ENCODE measurements at regions not wholly inside any gene's neighbourhood (a gene's known extent, or its start where the extent isn't known, plus 50 kb on each side); places are given as distances from the start of the nearest gene placed in this dataset.

DNA sequence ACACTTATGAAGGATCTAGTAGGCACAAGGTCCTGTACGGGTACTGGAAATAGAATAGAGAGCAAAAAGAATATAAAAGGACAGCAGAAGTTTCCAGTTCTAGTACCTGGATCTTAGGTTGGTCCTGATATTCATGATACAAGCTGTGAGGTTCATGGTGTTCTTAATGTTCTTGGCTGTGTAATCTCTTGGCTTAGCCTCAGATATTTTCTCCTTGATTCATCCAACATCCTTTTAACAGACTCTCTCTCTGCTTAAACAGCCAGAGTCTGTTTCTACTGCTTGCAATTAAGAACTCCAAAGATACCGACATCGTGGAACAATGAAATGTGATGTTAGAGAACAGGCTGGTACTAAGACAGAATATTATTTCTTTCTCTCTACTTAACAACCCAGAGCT is 49.9 kb downstream of the CNTN3 start:
- DNase-seq: no peak

DNA sequence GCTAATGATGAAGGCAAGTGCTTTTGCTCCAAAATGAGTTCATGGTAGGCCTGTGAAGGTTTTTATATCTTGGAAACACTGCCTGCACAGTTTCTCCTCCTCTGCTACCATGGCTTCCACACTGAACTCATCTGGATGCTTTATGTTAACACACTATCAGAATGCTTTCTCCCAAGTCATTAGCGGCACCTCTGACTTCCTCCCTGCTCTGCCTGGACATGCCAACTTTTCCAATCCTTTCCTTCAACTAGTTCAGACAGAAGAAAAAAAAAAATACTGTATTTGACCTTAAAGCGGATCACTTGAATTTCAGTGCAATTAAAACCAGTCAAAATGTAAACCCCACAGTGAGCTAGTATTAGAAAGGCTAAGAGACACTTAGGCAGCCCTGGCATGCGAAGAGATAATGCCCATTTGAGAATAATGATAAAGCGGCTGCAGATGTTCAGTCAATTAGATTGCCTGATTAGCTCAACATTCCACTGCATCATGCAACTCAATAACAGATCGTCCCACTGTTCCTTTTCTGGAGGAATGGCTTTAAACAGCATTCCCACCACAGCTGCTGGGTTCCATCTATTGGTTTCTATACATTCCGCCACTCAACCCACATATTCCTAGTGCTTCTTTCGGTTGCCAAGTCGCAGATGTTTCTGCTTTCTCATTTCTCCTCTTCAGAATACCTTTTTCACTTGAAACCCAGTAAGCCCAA is 51.7 kb downstream of the CNTN3 start:
- no peak for DNase-seq

DNA sequence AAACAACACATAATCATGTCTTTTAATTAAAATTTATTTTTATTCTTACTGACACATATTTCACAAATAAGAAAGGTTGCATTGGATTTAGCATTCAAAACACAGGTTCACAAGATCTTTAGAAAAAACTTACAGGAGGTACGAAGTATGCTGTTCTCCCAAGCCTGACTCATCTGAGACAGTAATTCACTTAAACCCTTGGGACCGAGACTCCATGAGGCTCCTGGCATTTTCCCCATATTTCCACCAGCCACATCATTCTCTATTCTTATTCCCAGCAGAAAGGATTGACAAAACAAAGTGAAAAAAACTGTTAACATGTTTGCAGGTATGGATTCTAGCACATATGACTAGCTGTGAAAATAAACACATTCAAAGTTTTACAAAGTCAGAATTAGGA is 52.6 kb downstream of the CNTN3 start:
- DNase-seq: no peak

DNA sequence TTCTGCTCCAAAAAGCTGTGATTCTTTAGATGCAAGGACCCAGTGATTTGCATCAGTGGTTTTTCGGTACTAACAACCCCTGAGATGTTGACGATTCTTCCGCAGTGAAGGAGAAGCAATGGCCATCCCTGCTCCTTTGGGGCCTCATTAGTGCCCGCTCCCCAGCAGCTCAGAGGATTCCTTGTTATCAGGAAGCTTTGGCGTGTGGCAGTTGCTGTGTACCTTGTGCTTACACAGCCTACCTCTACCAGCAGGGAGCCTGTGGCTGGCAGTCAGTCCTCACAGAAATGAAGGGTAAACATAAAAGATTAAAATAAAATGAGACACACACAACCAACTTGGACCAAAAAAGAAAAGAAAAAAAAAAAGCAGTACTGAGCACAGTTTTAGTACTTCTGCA is 55.2 kb downstream of the CNTN3 start:
- DNase-seq: no peak

DNA sequence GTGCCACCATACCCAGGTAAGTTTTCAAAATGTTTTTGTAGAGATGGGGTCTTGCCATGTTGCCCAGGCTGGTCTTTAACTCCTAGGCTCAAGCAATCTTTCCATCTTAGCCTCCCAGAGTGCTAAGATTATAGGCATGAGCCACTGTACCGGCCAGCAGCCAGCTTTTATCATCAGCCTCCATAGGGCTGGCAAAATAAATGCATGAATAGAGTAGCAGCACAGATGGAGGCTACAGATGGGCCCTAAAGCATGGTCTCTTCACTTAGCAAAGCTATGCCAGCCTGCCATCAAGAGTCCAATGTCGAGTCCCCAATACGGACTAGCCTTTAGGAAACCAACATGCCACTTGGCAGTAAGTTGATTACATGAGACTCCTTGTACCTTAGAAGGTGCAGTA is 63.8 kb downstream of the CNTN3 start:
- DNase-seq: no peak

DNA sequence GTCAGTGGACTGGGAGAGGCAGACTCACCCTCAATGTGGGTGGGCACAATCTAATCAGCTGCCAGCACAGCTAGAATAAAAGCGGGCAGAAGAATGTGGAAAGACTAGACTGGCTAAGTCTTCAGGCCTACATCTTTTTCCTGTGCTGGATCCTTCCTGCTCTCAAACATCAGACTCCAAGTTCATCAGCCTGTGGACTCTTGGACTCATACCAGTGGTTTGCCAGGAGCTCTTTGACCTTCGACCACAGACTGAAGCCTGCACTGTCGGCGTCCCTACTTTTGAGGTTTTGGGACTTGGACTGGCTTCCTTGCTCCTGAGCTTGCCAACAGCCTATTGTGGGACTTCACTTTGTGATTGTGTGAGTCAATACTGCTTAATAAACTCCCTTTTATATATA is 68.0 kb downstream of the CNTN3 start:
- no peak for DNase-seq

DNA sequence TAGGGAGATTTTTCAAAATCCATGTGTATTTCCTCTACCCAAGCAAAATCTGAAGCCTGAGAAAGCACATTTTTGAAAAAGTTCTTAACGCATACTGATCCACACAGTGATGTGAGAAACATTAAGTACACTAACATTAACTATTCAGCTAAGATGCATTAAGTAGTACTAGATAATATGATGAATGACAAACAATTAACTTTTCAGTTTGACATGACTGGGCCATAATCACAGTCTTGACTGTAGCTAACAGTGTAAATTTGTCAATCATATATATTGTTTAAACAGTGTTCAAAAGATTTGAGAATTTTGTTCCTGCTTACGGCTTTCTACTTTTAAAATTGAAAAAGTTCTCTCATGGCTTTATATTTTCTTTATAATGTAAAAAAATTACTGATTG is 72.0 kb downstream of the CNTN3 start:
- DNase-seq: no peak

DNA sequence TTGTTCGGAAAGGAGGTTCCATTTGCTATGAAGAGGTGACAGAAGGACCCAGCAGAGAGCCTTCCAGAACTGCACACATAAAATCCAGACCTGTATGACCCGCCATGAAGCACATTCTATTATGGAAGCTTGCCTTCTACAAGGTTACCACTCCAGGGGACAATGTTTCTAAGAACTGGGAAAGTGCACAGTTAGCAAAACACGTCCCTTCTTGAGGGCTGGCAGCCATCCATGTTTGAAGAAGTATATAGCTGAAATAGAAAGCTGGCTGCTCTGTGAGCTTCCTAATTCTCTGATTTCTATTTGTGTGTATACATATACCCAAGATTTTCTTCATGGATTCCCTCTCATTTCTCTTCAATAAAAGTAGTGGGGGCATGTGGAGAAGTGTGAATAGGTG is 74.6 kb downstream of the CNTN3 start:
- no peak for DNase-seq

DNA sequence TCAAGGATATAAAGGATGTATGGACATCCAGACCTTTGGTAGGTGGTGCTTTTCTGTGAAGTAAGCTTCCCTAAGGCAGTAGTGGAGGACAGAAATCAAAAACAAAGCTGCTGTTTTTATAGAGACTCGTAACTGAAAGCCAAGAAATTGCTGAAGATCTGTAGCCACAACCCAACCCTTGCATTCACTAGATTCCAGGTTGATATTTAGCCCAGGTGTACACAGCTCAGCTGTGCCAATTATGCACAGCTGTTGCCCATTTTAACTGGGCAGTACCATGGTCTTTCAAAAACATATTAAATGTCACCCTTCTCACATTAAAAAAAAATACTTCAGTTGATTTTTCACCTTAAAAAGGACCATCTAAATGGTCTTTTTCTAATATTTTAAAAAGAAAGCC is 75.8 kb downstream of the CNTN3 start:
- DNase-seq: no peak

DNA sequence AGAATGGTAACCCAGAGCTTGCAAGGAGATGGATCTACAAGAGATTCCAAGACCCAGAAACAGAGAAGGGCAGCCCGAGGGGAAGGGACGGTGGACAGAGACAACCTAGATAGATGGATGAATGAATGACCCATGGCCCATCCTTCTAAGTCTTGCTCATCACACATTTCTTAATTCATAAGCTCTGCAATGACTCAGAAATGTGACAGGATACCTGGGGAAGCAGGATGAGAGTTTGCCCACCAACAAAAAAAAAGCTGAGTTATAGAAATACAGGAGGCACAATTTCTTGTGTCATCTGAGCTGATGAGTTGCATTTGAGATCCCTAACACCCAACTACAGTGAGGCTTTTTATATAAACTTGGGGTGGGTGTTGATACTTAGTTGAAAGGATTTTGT is 76.6 kb downstream of the CNTN3 start:
- DNase-seq: no peak

DNA sequence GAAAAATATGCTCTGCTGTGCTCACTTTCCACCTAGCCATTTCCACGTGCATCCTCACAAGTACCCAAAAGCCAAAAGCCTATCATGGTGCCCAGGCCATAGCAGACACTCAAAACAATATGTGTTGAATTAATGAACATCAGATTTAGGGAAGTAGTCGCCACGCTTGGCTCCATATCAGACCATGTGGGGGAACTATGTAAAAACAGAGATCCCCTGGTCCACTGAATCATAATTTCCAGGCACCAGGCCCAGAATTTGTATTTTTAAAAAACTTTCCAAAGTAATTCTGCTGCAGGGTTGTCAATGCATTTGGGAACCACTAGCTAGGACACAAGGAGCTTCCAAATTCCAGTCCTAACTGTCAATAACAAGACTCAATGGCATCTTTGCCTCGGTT is 77.3 kb downstream of the CNTN3 start:
- DNase-seq: no peak

DNA sequence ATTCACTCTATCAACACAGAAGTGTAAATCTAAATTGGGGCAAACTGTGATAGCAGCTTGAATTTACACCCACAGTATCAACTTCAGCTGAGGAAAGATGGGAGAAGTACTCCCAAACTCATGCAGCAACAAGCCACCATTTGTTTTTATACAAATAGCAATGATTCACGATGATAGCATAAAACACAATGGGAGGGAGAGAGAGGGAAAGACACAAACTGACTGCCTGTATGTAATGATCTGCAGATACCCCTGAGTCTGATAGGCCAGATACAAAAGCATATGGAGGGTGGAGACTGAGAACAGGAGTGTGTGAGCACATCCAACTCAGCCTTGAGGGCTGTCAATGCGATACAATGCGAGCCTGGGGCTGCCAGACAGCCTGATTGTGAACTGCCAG is 79.2 kb downstream of the CNTN3 start:
- DNase-seq: no peak

DNA sequence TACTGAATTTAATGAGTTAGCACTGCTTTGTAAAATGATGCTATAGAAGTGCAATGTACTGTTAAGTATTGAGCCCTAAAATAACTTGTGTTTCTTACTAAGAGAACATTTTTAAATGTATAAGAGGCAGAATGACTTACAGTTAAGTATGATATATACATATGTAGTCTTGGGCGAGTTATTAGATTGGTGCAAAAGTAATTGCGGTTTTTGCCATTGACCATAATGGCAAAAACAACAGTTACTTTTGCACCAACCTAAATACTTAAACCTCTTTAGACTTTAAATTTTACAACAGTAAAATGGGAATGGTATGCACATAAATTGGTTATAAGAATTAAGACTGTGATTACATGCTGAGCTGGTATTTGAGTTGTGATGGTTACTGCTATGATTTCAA is 79.8 kb downstream of the CNTN3 start:
- no peak for DNase-seq

DNA sequence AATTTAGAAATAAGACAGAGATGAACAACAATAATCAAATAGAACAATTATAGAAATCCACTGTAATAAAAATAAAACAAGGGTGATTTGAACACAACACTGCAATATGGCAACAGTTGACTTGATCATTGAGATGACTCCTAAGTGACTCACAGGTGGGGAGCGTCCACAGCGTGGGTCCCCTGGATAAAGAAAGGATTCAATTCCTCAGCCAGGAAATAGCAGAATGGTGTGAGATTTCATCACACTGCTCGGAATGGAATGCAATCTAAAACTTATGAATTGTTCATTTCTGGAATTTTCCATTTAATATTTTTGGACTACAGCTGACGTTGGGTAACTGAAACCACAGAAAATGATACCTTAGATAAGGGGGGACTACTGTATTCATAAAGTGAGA is 82.0 kb downstream of the CNTN3 start:
- no peak for DNase-seq

DNA sequence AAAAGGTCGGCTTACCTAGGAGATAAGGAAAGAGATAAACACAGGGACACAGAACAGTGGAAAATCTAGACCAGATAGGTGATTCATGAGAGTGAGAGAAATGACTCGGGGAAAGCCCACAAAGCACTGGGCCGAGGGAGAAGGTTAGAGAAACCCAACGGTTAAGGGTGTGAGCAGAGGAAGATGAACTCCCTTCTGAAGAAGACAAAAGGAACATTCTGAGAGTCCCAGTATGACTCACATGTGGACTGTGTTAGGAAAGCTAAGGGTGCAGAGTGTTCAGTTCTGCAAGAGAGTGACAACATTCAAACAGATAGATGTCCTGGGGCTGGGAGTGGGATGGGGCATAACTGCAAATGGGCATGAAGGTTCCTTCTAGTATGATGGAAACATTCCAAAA is 83.0 kb downstream of the CNTN3 start:
- no peak for DNase-seq

DNA sequence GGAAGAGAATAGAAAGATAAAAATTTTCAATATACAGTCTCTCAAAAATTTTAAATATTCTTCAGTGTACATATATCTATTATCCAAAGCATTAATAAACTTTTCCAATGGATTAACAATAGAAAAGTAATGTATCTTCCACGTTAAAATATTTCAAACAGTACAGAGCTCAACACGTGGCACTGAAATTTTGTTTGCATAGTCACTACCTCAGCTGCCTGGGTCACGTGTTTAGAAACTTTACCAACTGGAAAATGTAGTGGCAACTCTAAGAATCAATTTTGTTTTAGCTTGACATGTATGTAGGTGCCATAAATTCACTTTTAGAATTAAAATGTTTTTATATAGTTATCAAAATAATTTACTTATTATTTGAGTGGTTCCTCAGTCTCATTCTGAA is 85.3 kb downstream of the CNTN3 start:
- DNase-seq: no peak

DNA sequence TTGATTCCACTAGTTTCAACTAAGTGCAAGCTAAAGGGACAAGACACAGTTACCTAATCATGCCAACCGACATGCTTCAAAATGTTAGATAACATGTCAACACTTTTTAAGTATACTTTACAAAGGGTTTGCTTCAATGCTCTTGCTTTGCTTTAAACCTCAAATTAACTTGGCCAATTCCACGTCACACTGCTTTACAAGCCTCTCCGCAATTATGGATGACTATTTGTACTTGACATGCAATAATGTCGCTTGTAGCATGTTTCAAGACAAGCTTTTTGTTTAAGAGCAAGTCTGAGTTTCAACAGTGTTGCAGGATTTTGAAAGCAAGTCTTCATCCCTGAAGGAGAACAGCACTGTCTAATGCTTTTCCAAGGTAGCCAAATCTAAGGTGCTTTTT is 86.9 kb downstream of the CNTN3 start:
- DNase-seq: no peak

DNA sequence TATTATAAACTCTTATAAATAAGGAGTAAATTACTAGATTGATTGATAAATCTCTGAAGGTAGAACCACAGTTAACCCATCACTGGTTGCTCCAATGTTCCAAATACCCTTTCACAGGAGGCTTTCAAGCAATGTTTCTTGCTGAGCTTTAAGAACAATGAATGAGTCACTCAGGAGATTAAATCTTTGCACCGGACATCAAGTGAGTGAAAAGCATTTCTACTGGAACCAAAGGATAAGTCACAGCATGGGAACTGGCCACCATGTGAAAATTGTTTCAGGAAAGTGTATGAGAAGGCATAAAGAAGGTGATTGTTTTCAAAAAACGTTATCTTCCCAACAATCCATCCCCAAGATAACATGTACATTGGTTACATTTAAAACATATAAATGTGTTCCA is 90.6 kb downstream of the CNTN3 start:
- no peak for DNase-seq

DNA sequence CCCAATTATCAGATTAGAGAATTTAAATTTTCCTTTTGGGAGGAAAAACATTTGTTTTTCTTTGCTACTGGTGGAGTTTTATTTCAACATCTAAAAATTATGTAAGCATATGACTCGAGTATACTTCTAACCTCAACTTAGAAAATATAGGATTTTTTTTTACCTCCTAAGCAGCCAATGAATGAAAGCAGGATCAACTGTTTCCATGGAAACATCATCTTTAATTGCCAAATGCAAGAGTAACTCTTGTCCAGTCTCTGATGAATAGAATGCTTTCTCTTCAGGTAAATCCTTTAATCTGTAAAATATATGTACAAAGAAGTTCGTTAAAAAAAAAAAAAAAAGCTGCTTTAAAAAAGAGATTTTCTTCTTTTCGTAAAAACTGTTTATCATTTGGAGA is 93.6 kb downstream of the CNTN3 start:
- DNase-seq: no peak

DNA sequence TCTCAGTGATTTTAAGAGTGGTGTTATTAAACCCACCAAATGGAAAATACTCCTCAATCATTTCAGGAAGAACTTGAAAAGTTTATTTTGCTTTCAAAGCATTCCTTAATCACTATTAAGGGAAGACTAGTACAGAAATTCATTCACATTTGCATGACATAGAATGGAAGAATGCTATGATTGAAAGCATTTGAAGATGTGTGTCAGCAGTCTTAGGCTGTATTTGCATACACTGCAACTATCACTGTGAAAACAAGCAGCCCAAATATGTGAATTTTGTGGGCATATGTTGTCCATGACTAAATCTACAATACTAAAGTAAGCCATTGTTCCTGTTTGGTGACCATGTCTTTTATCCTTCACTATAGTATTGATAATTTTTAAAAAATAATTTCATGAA is 95.8 kb downstream of the CNTN3 start:
- no peak for DNase-seq

DNA sequence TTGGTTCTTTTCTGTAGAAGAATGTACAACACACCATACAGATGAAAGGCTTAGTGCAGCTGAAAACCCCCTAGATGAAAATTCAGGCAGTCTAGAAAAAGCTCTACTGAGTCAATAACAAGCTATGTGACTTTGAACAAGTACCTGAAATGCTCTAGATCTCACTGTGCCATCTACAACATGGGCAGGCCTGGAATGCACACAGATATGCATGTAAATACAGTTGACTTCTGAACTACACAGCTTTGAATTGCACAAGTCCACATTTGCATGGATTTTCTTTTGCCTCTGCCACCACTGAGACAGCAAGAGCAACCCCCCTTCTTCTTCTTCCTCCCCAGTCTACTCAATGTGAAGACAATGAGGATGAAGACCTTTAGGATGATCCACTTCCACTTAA is 98.4 kb downstream of the CNTN3 start:
- no peak for DNase-seq

DNA sequence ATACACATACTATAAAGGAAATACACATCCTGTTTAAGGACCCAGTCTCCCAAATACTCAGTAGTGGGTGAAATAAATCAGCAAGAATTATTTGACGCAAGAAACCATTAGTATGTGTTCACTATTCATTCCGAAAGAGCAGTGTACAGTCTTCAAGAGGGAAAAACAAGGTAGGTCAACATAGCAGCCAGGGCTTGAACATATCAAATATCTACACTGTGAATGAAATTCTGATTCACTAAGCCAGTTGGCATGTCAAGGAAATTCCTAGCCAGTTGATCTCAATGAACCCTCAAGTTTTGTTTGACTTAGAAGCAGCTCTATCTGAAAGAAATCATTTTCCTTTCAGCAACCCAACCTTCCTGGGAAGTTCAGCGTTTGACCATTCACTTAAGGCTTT is 99.0 kb downstream of the CNTN3 start:
- no peak for DNase-seq

DNA sequence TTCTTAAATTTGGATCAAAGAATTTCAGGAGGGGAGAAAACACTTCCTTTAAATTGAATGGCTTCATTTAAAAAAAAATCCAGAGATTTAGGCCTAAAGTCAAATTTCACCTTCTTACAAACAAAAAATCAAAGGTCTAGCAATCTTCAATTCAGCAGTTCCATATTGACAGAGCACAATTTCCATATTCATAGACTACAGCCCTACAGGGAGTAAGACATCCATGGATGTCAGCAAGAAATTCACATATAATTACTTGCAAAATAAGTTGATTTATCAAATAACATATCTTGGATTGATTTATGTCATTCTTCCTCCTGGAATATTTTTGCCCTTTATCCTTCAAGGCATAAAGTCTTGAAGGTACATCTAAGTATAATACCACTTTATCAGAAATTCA is 103.4 kb downstream of the CNTN3 start:
- no peak for DNase-seq

DNA sequence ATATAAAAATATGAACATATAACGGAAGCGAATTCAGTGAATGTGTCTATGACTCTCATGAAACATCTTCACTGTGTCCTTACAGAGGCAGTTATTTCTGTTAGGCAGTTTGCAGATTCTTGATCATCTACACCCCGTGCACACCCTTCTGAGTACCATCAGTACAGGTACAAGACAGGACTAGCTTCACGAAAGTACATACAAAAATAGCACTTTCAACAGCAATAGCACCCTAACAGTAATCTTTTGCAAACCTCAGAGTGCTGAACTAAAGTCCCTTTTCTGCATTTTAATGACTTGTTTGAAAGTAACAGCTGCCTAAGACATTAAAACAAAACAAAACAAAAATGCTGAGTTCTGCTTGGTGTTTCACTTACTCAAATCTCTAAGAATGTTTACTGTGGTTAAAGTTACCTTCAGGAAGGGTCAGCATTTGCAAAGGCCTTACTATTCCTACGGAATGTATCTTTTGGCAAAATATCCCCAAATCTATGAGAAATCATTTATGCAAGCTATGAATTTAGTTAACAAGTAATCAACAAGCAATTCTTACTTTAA is 104.1 kb downstream of the CNTN3 start:
- no peak for DNase-seq

DNA sequence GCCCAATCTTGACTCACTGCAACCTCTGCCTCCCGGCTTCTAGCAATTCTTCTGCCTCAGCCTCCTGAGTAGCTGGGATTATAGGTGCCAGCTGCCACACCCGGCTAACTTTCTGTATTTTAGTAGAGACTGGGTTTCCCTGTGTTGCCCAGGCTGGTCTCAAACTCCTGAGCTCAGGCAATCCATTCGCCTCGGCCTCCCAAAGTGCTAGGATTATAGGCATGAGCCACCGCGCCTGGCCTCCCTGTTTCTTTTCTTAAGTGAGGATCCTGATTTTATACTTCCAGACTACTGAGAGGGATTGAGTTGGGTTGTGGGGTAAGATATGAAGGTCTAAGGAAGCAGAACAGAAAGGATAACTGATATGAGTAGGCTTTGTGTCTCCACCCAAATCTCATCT is 106.8 kb downstream of the CNTN3 start:
- no peak for DNase-seq

DNA sequence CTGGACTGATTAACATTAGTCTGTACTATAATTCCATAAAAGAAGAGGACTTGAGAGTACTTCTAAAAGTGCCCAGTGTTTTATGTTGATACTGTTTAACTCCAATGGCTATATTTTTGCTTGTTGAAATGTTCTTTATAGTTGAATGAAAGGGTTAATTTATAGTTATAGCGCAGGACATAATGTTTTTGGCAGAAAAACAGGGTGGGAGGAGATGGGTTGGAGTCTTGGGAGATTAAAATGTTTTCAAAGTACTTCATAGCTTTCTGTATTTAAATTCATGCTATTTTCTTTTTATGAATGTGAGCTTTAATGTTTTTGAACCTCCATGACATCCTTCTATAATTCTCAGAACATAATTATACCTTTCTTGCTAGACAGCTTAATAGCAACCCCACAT is 108.2 kb downstream of the CNTN3 start:
- no peak for DNase-seq
